CD4-positive, alpha-beta T cell treated with Interleukin-6 at 100 ng/mL for 8 hours (primary cell): ENCODE measurements at regions not wholly inside any gene's neighbourhood (a gene's known extent, or its start where the extent isn't known, plus 50 kb on each side); places are given as distances from the start of the nearest gene placed in this dataset.

Source experiments
- DNase-seq: peaks from one replicate; pipeline ENCODE4 v3.0.0-alpha.2; 2020; ENCODE audit warnings: mixed read lengths, low spot score

- DNase-seq, result no peak
Measured at GRCh38 chr2:59662127-59662861, 891.2 kb downstream of the BCL11A start.

- DNase-seq, result no peak
Measured at GRCh38 chr2:59660262-59660661, 893.2 kb downstream of the BCL11A start.

GRCh38 chr2:59658906-59659635 is 894.4 kb downstream of the BCL11A start:
- no peak for DNase-seq

- DNase-seq, result no peak
Measured at GRCh38 chr2:59655809-59656208, 897.6 kb downstream of the BCL11A start.

GRCh38 chr2:59654710-59655109 is 898.7 kb downstream of the BCL11A start:
- DNase-seq, result no peak

GRCh38 chr2:59653164-59653563 is 900.3 kb downstream of the BCL11A start:
- no peak for DNase-seq

GRCh38 chr2:59630789-59631188 is 922.7 kb downstream of the BCL11A start:
- DNase-seq, result no peak

GRCh38 chr2:59627599-59627998 is 925.9 kb downstream of the BCL11A start:
- no peak for DNase-seq

- no peak for DNase-seq
Measured at GRCh38 chr2:59622599-59623308, 930.7 kb downstream of the BCL11A start.

GRCh38 chr2:59604123-59604522 is 949.3 kb downstream of the BCL11A start:
- DNase-seq, result no peak

- DNase-seq, result no peak
Measured at GRCh38 chr2:59594671-59595222, 958.7 kb downstream of the BCL11A start.

GRCh38 chr2:59590798-59591197 is 962.7 kb downstream of the BCL11A start:
- DNase-seq, result no peak

GRCh38 chr2:59589881-59590280 is 963.6 kb downstream of the BCL11A start:
- DNase-seq, result no peak

GRCh38 chr2:59588286-59588685 is 965.2 kb downstream of the BCL11A start:
- DNase-seq, result no peak

- DNase-seq, result no peak
Measured at GRCh38 chr2:59586176-59586575, 967.3 kb downstream of the BCL11A start.

GRCh38 chr2:59585655-59586054 is 967.8 kb downstream of the BCL11A start:
- DNase-seq, result no peak

GRCh38 chr2:59584958-59585357 is 968.5 kb downstream of the BCL11A start:
- no peak for DNase-seq

GRCh38 chr2:59583173-59583765 is 970.2 kb downstream of the BCL11A start:
- no peak for DNase-seq

GRCh38 chr2:59578349-59578748 is 975.1 kb downstream of the BCL11A start:
- DNase-seq, result no peak

- no peak for DNase-seq
Measured at GRCh38 chr2:59575191-59575590, 978.3 kb downstream of the BCL11A start.

GRCh38 chr2:59572227-59572626 is 981.2 kb downstream of the BCL11A start:
- DNase-seq, result no peak

- DNase-seq, result no peak
Measured at GRCh38 chr2:59570818-59571217, 982.6 kb downstream of the BCL11A start.
